NCI-H1105 treated with DMSO at 0.1 percent for 48 hours (cell line): ENCODE measurements at regions not wholly inside any gene's neighbourhood (a gene's known extent, or its start where the extent isn't known, plus 50 kb on each side); places are given as distances from the start of the nearest gene placed in this dataset.
"Not testable (repeated sequence)": the region's sequence is repeated elsewhere in the genome, so short reads cannot be mapped to it uniquely, and the experiment has no call there.

ENCODE experiments used
- DNase-seq: peaks from one replicate; lab custom pipeline; 2025; lab: John Stamatoyannopoulos, UW

DNA sequence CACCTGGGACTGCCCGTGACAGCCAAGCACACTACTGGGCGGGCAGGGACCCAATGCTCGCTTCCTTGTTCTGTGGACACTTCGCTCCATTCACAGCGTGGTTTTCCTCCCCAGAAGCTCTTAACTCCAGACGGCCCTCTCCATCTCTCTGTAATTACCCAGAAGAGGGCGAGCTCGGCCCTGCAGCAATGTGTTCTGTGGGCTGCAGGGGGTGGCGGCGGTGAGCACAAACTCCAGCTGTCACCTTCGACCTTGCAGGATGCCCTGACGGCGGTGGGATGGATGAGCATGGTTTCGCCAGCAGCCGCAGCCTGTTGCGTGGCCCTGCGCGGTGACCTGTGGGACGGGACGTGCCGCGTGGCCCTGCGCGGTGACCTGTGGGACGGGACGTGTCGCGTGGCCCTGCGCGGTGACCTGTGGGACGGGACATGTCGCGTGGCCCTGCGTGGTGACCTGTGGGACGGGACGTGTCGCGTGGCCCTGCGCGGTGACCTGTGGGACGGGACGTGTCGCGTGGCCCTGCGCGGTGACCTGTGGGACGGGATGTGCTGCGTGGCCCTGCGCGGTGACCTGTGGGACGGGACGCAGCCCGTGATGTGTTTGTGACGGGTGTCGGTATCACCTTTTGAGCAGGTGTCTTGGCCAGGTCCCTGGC, 1204.7 kb downstream of the BRD1 start:
- DNase-seq: no peak

DNA sequence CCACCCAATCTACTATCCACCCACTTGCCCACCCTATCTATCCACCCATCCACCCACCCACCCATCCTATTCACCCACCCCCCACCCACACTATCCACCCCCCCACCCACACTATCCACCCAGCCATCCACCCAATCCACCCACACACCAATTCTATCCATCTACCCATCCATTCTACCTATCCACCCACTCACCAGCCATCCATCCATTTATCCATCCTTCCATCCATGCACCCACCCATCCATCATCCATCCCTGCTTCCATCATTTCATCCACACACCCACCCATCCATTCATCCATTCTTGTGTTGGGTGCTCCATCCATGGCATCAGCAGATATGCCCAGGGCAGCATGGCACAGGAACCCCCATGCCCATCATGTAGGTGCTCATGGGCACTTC, 1206.6 kb downstream of the BRD1 start:
- no peak for DNase-seq

DNA sequence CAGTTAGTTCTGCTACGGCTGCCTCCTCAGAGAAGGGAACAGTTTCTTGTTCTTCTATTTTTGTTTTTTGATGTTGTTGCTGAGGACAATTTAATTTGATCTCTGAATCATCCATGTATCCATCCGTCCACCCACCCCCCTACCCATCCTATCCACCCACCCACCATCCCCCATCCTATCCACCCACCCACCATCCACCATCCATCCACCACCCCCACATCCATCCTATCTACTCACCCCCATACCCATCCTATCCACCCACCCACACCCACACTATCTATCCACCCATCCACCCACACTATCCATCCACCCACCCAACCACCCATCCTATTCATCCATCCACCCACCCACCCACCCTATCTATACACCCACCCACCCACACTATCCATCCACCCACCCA, 1207.2 kb downstream of the BRD1 start:
- not testable (repeated sequence) for DNase-seq

DNA sequence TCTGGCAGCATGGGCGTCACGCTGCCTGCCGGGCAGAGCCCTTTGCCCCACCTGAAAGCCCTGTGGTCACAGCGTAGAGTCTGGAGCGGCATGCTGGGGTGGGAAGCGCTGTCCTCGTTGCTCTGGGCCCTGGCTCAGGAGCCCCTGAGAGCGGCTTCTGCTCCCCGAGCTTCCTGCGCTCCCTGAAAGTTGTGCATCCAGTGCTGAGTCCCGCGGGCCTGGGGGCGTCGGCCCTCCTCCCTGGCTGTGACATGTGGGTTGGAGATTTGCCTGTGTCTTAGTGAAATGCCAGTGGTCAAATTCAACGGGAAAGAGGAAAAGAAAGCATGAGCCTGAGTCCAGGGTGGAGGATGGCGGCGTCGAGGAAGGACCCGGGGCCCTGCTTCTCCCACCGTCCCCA, 1208.0 kb downstream of the BRD1 start:
- DNase-seq: no peak

DNA sequence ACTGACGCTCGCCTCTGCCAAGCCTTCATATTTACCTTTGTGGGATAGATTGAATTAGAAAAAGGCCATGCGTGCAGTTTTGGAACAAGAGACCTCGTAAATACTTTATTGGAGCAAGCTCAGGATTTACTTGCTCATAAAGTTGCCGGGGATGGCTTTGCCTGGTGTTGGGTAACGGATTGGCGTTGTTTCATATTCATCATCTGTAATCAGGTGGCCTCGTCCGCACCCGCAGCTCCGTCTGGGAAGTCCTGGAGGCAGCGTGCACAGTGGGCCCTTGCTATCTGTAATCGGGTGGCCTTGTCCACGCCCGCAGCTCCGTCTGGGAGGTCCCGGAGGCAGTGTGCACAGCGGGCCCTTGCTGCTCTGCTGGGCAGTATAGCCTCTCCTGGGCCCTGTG, 1209.3 kb downstream of the BRD1 start:
- DNase-seq: no peak

DNA sequence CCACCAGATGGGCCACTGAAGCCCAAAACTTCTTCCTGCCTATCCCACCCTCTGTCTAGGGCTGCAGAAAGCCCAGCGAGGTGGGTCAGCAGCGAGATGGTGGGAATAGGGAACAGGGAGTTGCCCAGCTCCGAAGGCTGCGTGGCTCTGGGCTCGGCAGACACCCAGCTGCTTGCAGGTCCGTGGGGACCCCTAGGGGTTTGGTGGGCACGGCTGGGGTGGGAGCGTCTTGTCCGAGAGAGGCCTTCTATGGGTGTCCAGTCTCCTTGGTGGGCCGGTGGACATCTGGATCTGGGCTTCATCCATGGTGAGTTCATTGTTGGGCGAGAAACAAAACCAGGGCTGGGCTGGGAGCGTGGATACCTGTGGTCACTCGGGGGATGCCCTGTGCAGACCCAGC, 1211.0 kb downstream of the BRD1 start:
- no peak for DNase-seq

DNA sequence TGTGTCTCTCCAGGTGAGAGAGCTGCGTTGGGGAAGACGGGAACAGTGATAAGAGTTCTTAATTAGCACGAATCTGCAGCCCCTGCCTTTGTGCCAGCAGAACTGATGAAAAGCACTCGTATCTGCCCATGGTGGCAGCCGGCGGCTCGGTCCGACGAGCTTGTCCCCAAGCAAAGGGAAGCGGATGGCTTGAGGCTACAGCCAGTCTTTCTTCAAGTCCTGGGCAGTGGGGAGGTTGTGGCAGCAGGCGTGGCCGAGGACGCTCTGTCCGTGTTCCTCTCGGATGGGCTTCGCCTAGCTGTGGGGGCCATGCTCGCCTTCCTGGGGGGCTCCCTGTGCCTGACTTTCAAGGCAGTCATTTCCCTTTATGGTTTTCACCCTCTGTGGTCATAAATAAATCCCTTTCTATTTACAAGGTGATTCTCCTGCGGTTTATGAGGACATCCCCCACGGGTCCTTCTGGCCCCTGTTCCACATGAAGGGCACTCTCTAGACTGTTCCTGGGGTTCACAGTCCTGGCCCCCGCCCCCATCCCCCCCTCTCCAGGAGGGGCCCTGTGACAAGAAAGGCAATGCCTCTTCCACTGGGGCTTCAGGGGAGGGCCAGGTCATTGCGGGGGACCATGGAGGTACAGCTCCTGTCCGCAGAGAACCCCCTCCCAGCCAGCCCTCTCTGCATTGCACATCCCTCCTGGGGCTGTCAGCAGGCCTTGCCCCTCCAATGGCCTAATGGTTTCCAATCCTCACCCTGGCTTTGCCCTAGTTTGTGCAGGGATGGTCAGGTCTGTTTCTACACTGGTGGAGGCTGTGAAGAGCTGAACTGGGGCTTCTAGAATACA, 1212.3 kb downstream of the BRD1 start:
- DNase-seq: no peak

DNA sequence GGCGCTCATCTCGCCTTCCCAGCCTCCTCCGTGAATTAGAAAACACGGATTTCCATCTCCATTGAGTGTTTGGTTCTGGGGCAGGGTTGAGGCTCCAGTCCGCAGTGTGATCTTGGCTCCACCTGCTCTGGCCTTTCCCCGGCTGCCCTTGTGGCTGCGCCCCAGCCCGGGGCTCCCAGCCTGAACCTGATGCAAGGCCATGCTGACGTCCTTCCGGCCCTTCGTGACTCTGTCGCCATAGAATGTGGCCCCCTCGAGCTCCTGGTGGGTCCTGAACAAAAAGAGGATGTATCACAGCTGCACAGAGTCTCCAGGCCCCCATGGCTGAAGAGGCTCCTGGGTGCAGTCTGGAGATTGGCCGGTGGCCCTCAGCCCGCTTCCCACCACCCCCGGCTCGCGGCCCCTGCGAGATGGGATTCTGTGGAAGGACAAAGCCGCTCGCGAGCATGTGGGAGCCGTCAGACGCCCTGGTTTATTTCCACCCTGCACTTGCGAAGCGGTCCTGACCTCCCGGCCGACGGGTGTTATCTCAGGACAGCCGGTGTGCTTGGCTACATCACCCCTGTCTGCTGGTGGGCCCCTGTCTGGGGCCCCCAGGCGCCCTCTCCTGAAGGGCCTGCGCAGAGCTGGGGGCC, 1214.0 kb downstream of the BRD1 start:
- DNase-seq: no peak

DNA sequence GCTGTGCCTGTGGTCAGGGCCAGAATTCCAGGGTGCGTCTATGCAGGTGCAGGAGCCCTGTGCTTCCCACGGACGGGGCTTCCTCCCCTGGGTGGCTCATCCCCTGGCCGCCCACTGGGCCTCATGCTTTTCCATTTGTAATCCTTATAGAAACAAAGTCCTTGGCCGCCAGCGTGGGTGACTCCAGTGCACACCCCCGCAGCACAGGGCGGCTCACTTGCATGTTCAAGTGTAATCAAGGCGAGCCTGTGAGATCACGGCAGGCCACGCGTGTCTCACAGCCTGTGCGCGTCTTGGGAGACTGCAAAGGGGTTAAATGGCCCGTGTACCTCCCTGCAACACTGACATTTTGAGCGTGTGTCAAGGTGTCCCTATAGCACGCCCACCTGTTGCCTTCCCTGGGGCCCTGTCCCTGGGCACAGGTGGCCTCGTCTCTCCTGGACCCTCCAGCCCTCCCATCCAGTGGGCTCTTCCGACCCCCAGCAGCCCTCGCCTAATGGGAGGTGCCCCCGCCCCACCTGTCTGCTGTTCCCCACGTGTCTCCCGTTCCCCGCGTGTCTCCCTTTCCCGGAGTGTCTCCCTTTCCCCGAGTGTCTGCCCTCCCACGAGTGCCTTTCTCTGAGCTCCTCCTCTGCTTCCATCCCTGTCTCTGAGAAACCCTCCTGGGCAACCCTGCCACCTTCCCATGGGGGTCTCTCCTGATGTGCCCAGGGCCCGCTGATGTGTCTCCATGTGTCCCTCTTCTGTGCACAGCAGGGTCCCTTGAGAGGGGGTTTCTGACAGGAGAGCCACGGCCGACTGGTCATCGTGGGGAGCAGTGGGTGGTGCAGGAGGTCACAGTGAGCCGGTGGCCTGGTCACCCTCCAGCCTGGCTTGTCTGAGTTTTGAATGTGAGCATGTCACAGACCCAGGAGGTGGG, 1215.3 kb downstream of the BRD1 start:
- DNase-seq: no peak

DNA sequence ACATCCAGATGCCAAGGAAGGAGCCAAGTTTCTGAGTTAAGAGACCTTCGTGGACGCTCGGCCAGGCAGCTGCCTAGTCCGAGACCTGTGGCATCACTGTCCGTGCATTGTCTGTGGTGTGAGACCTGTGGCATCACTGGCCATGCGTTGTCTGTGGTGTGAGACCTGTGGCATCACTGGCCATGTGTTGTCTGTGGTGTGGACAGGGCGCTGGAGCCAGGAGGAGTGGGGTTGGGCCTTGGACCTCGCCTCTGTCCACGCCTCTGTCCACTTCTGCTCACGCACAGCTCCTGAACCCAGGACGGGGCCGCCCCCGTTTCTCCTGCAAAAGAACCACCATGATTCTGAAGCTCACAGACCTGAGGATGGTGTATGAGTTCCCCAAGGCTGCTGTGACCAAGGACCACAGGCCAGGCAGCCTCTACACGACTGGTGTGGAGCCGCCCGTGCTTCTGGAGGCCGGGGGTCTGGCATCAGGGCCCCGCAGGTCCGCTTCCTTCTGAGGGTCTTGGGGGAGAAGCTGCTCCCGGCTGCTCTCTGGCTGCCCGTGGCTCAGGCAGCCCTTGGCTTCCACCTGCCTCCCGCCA, 1218.3 kb downstream of the BRD1 start:
- no peak for DNase-seq

DNA sequence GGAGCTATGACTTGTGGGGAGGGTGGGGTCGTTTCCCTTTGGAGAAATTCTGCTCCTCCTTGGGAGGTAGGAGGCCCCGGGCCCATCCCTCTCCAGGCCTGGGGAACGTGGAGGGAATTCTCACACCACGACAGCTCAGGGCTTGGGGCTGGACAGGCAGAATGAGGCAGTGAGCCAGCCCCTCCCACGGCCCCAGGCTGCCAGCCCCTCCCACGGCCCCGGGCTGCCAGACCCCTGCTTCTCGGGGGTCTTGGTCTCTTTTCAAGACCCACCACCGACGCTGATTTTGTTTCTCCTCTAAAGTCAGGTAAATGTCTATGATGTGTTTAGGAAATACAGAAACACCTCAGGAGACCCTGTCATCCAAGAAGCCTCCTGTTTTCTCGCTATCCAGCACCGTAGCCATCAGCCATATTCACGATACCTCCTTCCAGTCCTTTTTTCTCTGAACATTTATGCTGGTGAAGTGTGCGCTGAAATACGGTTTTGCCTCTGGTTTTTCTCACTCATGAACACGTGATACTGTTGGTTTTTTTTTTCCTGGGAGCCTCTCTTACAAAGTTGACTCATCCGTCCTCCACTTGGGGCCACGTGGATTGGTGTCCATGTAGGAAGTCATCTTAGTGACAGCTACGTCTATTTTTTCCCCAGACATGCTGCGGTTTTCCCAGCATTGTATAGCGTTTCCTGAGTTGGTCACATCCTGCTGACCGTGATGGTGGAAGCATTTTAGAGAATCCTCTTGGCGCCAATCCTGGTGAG, 1219.6 kb downstream of the BRD1 start:
- DNase-seq: no peak

DNA sequence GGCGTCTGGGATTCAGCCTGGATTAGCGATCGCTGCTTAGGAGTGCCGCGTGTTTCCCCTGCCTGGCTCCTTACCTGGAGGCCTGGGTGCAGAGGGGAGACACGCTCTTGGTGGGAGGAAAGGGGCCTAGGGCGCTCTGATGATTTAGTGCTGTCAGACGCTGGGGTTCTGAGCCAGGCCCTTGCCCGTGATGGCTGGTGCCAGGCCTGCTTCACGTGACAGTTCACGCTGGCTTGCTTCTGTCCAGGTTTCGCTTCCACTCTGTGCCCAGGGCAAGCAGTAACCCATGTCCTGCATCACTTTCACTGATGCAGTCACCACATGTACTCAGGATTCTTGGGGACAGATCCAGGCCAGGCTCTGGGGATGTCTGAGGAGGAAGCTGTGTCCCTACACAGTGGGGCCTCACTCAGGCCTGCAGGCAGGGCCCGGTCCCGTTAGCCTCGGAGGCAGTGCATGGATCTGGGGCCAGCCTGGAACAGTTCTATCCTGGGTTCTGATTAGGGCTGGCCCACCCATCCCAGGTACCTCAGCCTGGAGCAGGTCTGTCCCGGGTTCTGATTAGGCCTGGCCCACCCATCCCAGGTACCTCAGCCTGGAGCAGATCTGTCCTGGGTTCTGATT, 1220.9 kb downstream of the BRD1 start:
- DNase-seq: no peak

DNA sequence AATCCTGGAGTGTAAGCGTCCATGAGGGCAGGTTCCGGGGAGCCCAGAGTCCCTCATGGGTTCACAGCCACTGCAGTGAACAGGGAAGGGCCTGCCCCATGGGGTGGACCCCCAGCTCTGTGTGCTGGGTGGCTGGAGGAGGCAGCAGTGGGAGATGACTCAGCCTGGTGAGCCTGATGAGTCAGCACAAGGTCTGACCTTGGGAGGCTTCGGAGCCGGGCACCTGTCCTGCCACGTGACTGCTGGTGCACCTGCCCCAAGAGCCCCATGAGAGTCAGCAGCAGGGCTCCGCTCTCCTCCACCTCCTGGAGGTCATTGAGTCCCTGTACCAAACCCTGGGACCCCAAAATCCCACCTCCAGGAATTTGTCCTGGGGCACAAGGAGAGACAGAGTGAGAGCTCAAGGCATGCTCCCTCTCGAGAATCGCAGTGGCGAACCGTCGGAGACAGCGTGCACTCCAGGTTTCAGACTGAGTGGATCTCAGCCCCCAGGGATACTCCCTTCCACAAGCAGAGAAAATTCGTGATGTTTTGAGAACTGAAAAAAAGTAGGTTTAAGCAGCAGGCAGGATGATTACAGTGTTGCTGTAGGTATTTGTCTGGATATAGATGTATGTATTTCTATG, 1221.7 kb downstream of the BRD1 start:
- no peak for DNase-seq

DNA sequence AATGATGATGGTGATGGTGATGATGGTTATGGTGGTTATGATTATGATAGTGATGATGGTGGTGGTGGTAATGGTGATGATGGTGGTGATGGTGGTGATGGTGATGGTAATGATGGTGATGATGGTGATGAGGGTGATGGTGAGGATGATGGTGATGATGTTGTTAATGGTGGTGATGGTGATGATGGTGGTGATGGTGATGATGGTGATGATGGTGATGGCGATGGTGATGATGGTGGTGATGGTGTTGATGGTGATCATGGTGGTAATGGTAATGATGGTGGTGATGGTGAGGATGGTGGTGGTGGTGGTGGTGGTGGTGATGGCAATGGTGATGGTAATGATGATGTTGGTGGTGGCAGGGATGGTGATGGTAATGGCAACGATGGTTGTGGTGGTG, 1222.5 kb downstream of the BRD1 start:
- no peak for DNase-seq

DNA sequence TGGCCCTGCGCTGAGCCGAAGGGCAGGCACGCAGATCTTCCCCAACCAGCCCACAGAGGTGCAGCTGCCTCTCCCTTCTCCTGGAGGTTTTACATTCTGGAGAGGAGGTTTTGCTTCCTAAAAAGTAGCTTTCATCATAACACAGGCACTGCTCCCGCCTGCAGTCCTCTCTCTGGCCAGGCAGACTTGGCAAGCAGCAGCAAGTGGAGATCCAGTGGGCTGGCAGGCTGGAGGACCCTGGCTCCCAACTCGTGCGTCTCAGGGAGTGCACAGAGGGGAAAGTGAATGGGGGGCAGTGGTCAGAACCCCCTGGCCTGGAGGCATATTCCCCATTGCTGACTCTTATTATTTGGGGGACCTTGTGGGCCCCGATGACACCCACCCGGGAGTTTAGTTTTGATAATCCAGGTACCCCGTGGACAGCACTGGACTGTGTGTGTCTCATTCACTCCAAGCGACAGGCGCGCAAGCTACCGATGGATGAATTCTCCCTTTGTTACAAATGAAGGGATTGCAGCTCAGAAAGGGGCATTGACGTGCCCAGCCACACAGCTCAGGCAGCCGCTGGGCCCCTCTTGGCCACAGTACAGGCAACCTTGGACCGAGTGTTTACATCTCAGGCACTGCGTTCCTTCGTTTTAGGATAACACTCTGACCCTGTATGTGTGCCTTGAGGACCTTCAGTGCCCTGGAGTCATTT, 1223.9 kb downstream of the BRD1 start:
- no peak for DNase-seq

DNA sequence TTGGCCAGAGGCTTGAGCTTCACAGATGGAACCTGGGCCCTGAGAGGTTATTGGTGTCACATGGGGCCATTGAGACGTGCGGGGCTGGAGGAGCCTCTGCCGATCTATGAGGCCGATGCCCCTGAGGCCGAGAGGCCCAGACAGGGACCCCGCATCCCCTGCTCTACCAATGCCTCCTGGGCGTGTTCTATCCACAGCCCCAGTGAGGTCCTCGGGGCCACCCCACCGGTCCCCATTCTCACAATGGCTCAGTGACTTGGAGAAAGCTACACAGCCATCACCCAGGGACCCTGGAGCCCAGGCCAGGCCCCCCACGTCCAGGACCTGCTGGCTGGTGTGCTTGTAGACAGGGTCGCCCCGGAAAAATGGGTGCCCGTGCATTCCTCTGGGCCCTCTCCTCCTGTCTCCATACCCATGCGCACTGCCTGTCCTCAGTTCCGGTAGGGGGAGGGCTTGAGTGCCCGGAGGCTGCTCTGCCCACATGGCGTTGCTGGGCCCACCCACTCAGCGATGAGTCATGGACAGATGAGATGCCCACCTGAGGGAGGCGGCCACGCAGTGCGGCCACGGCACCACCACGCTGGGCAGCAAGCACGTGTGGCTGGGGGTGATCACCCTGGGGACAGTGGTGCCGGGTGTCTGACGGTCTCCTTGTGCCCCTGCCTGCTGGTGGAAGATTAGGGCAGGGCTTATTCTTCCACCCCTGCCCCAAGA, 1224.7 kb downstream of the BRD1 start:
- DNase-seq: no peak

DNA sequence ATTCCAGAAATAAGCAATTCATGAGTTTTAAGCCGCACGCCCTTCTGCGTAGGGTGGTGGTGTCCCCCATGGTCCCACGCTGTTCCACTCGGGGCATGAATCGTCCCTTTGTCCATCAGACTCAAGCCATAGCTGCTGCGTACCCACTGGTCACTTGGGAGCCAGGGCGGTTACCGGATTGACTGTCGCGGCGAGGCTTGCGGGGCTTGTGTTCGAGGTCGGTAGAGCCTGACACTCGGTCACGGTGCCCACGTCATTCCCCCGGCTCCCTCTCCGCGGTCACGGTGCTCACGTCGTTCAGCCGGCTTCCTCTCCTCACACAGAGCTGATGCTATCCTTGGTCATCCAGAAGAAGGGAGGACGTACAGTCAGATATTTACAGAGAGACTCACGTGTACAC, 1227.0 kb downstream of the BRD1 start:
- no peak for DNase-seq

DNA sequence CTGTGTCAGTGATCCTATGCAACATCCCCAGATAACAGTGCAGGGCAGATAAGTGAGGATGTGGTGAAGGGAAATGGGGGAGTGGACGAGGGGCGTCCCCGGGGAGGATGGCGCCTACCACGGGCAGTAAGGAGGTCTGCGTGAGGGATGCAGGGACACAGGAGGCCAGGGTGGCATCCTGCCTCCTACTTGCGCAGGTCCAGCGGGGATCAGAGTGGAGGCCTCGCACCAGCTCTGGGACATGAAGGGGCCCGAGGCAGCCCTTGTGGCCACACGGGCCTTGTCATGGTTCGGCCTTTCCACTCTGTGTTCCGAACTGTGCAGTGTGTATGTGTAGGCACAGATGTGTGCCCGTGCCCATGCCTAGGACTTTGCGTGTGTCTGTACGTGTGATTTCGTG, 1227.5 kb downstream of the BRD1 start:
- no peak for DNase-seq

DNA sequence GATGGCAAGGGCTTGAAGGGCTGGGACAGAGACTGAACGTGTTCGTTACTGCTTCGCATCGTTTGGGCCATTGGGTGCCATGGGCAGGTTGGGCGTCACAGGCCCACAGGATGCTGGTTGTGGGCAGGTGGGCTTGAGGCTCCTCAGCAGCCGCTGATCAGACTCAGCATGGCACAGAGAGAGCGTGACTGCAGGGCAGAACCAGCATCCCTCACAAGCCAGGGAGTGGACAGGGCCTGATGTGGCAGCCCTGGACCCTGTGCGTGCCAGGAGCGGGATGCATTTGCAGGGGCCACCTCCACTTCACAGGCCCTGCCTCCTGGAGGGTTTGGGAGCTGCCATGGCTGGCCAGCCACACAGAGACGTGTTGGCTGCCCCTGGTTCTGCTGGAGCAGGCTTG, 1228.3 kb downstream of the BRD1 start:
- DNase-seq: no peak
